SU-DHL-6 (cell line): ENCODE measurements at regions not wholly inside any gene's neighbourhood (a gene's known extent, or its start where the extent isn't known, plus 50 kb on each side); places are given as distances from the start of the nearest gene placed in this dataset.
"Not testable (repeated sequence)": the region's sequence is repeated elsewhere in the genome, so short reads cannot be mapped to it uniquely, and the experiment has no call there.

ENCODE experiments used
- H2AFZ ChIP-seq: fragments of 200-600 bp; sonication (generic); 2 replicates; pipeline ENCODE4 v1.6.1; 2014; ENCODE audit warnings: low read depth, mild to moderate bottlenecking, moderate library complexity, mixed read lengths, antibody characterized with exemption, low read length; ENCODE audit not compliant: severe bottlenecking
- H3F3A ChIP-seq: fragments of 200-600 bp; shearing (Covaris generic); 2 replicates; pipeline ENCODE4 v1.6.0; 2016; ENCODE audit warnings: antibody characterized with exemption, mild to moderate bottlenecking; ENCODE audit not compliant: insufficient read depth
- H3K27ac ChIP-seq: fragments of 200-600 bp; sonication (generic); 2 replicates; pipeline ENCODE4 v1.5.1; 2016; ENCODE audit warnings: low read depth, mild to moderate bottlenecking, low read length, moderate library complexity, mixed read lengths
- H3K27me3 ChIP-seq: fragments of 200-600 bp; sonication (generic), shearing (Covaris generic); 2 replicates; pipeline ENCODE4 v1.6.0; 2014; ENCODE audit warnings: mild to moderate bottlenecking, low read length
- H3K36me3 ChIP-seq: fragments of 200-600 bp; sonication (generic); 2 replicates; pipeline ENCODE4 v1.6.1; 2014; ENCODE audit warnings: mild to moderate bottlenecking, low read length, mixed read lengths
- H3K4me2 ChIP-seq: fragments of 300-600, 200-600 bp; shearing (Covaris generic), sonication (generic); 2 replicates; pipeline ENCODE4 v1.6.0; 2014; ENCODE audit warnings: low read length, low read depth, mild to moderate bottlenecking; ENCODE audit not compliant: poor library complexity, severe bottlenecking
- H3K4me3 ChIP-seq: fragments of 200-600 bp; sonication (generic); 2 replicates; pipeline ENCODE4 v1.5.1; 2014; ENCODE audit warnings: antibody characterized with exemption, low read length, mild to moderate bottlenecking, mixed read lengths; ENCODE audit not compliant: insufficient read depth, poor library complexity, severe bottlenecking
- H3K79me2 ChIP-seq: fragments of 200-600 bp; sonication (generic); 2 replicates; pipeline ENCODE4 v1.6.1; 2014; ENCODE audit warnings: mild to moderate bottlenecking, low read length, moderate library complexity; ENCODE audit not compliant: insufficient read depth
- H3K9ac ChIP-seq: fragments of 200-600 bp; sonication (generic); 2 replicates; pipeline ENCODE4 v1.7.0; 2014; ENCODE audit warnings: mild to moderate bottlenecking, low read length
- H3K9me2 ChIP-seq: fragments of 200-600 bp; sonication (generic); replicated peaks from 2 replicates; pipeline ENCODE4 v1.6.1; 2014; ENCODE audit warnings: low read length; ENCODE audit not compliant: insufficient read depth
- H3K9me3 ChIP-seq: fragments of 200-600 bp; sonication (generic); 2 replicates; pipeline ENCODE4 v1.6.1; 2014; ENCODE audit warnings: low read length, mixed read lengths; ENCODE audit not compliant: insufficient read depth
- H4K20me1 ChIP-seq: fragments of 200-600 bp; sonication (generic); 2 replicates; pipeline ENCODE4 v1.6.1; 2014; ENCODE audit warnings: low read depth, mild to moderate bottlenecking, antibody characterized with exemption, low read length, moderate library complexity, mixed read lengths
- CTCF ChIP-seq: fragments of 200-600 bp; sonication (generic); IDR thresholded peaks from one replicate; pipeline ENCODE4 v1.5.1; 2017; ENCODE audit warnings: antibody characterized with exemption, mild to moderate bottlenecking, low read length, moderate library complexity; ENCODE audit not compliant: insufficient read depth, poor library complexity, severe bottlenecking
- EZH2phosphoT487 ChIP-seq: fragments of 200-600 bp; sonication (generic), shearing (Covaris generic); conservative IDR thresholded peaks from 2 replicates; pipeline ENCODE4 v1.6.1; 2018; ENCODE audit warnings: mild to moderate bottlenecking, antibody characterized with exemption, low read length, moderate library complexity, mixed read lengths

GRCh38 chr4:141473952-141474351, 162.4 kb upstream of the IL15 start:
- H3K79me2 ChIP-seq: no peaks in the 10 kb centered on the region
- H4K20me1 ChIP-seq: no peaks in the 10 kb centered on the region
- no peaks in the 10 kb centered on the region for H3K27me3 ChIP-seq
- H3K4me2 ChIP-seq: no peak overlapping the region
- H2AFZ ChIP-seq: no peak overlapping the region
- H3K4me3 ChIP-seq: no peak overlapping the region
- no peaks in the 10 kb centered on the region for H3K9me3 ChIP-seq
- no peak overlapping the region for H3K9ac ChIP-seq
- no peaks in the 10 kb centered on the region for H3K9me2 ChIP-seq
- no peak overlapping the region for H3K27ac ChIP-seq
- H3K36me3 ChIP-seq: no peaks in the 10 kb centered on the region
- no peaks in the 10 kb centered on the region for H3F3A ChIP-seq
- TF ChIP-seq CTCF (no peak), EZH2phosphoT487 (no peak)

- H3K9me3 ChIP-seq: no peaks in the 10 kb centered on the region
Observed at GRCh38 chr4:141480950-141481349, 155.4 kb upstream of the IL15 start.

GRCh38 chr4:141484298-141484697, 152.1 kb upstream of the IL15 start:
- not testable (repeated sequence) for H2AFZ ChIP-seq, H3K4me2 ChIP-seq

More at GRCh38 chr4:141480950-141481349, 155.4 kb upstream of the IL15 start:
- H3K27ac ChIP-seq: no peak overlapping the region
- TF ChIP-seq CTCF: no peak
- no peak for TF ChIP-seq EZH2phosphoT487
- no peaks in the 10 kb centered on the region for H3K9me2 ChIP-seq
- H3K36me3 ChIP-seq: no peaks in the 10 kb centered on the region
- H4K20me1 ChIP-seq: no peaks in the 10 kb centered on the region
- H3K4me2 ChIP-seq: no peak overlapping the region
- H3K4me3 ChIP-seq: no peak overlapping the region
- no peak overlapping the region for H2AFZ ChIP-seq
- H3K27me3 ChIP-seq: no peaks in the 10 kb centered on the region
- H3K79me2 ChIP-seq: no peaks in the 10 kb centered on the region
- no peak overlapping the region for H3K9ac ChIP-seq
- no peaks in the 10 kb centered on the region for H3F3A ChIP-seq

GRCh38 chr4:141486375-141486997, 149.9 kb upstream of the IL15 start:
- H3K27me3 ChIP-seq: no peaks in the 10 kb centered on the region
- no peak overlapping the region for H2AFZ ChIP-seq
- H3K9me2 ChIP-seq: no peaks in the 10 kb centered on the region
- no peak overlapping the region for H3K4me2 ChIP-seq
- no peaks in the 10 kb centered on the region for H3F3A ChIP-seq
- H3K27ac ChIP-seq: no peak overlapping the region
- H3K4me3 ChIP-seq: no peak overlapping the region
- no peaks in the 10 kb centered on the region for H3K36me3 ChIP-seq
- no peaks in the 10 kb centered on the region for H4K20me1 ChIP-seq
- no peaks in the 10 kb centered on the region for H3K9me3 ChIP-seq
- H3K9ac ChIP-seq: no peak overlapping the region
- H3K79me2 ChIP-seq: no peaks in the 10 kb centered on the region
- no peak for TF ChIP-seq EZH2phosphoT487
- no peak for TF ChIP-seq CTCF

More at GRCh38 chr4:141484298-141484697, 152.1 kb upstream of the IL15 start:
- not testable (repeated sequence) for H3K36me3 ChIP-seq, H3K9me3 ChIP-seq, H3K4me3 ChIP-seq, H3K9me2 ChIP-seq, H3K9ac ChIP-seq, H3K27me3 ChIP-seq, H4K20me1 ChIP-seq, H3F3A ChIP-seq, H3K79me2 ChIP-seq, H3K27ac ChIP-seq
